ENCODE measurements at regions not wholly inside any gene's neighbourhood (a gene's known extent, or its start where the extent isn't known, plus 50 kb on each side); places are given as distances from the start of the nearest gene placed in this dataset.

DNA sequence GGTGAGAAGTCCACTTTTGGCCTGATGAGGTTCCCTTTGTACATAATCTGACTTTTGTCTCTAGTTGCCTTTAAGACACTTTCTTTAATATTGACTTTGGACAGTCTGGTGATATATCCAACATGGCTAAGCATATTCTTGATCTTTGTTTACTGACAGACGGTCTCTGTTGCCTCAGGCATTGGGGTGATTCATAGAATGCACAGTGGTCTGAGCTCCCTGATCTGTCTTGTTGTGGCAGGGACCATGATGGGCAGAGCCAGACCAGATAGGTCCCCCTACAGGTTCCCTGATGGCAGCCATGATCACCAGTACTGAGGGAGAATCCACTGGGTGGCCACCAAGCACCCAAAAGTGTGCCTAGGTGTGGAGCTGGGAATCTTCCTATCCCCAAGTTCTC is 678.1 kb downstream of the MCTP2 start:
- no peak for DNase-seq (ENCODE audit: low read depth)
- no peak overlapping the region for H3K4me3 ChIP-seq (ENCODE audit: low read length)
- TF ChIP-seq, protein P1, sequence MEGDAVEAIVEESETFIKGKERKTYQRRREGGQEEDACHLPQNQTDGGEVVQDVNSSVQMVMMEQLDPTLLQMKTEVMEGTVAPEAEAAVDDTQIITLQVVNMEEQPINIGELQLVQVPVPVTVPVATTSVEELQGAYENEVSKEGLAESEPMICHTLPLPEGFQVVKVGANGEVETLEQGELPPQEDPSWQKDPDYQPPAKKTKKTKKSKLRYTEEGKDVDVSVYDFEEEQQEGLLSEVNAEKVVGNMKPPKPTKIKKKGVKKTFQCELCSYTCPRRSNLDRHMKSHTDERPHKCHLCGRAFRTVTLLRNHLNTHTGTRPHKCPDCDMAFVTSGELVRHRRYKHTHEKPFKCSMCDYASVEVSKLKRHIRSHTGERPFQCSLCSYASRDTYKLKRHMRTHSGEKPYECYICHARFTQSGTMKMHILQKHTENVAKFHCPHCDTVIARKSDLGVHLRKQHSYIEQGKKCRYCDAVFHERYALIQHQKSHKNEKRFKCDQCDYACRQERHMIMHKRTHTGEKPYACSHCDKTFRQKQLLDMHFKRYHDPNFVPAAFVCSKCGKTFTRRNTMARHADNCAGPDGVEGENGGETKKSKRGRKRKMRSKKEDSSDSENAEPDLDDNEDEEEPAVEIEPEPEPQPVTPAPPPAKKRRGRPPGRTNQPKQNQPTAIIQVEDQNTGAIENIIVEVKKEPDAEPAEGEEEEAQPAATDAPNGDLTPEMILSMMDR (conservative IDR thresholded peaks at IDR 0.05; ENCODE audit: low read length) = no peak

- H3K4me3 ChIP-seq (ENCODE audit: low read length) = no peak overlapping the region
- DNase-seq (ENCODE audit: low read depth) = no peak
- TF ChIP-seq, protein P1 (conservative IDR thresholded peaks at IDR 0.05; ENCODE audit: low read length) = no peak
Observed at GRCh38 chr15:94910166-94910565, 678.8 kb downstream of the MCTP2 start.

- TF ChIP-seq, protein P1 (conservative IDR thresholded peaks at IDR 0.05; ENCODE audit: low read length) = no peak
- no peak overlapping the region for H3K4me3 ChIP-seq (ENCODE audit: low read length)
- no peak for DNase-seq (ENCODE audit: low read depth)
Observed at GRCh38 chr15:94912760-94913159, 681.4 kb downstream of the MCTP2 start.

- no peak for DNase-seq (ENCODE audit: low read depth)
- TF ChIP-seq, protein P1 (conservative IDR thresholded peaks at IDR 0.05; ENCODE audit: low read length) = no peak
- H3K4me3 ChIP-seq (ENCODE audit: low read length) = no peak overlapping the region
Observed at GRCh38 chr15:94917068-94917467, 685.7 kb downstream of the MCTP2 start.

GRCh38 chr15:94921936-94922335 is 690.6 kb downstream of the MCTP2 start:
- H3K4me3 ChIP-seq (ENCODE audit: low read length) = no peak overlapping the region
- DNase-seq (ENCODE audit: low read depth) = no peak
- TF ChIP-seq, protein P1 (conservative IDR thresholded peaks at IDR 0.05; ENCODE audit: low read length) = no peak

DNA sequence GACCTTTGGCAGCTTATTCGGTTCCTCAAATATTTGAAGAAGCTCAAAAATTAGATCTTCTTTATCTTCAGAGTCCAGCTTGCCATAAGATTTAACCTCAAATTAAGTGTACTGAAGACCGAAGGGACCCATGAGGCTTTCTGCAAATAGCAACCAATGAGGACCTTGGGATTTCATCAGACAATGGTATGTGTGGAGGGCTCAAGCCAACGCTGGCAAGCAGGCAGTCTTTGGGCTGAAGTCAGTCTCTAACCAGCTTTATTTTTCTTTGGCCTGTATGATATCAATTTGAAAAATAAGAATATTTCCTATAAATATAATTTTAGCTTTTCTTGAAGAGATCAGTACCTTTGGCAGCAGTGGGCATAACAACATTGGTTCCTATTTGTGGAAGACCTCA is 692.7 kb downstream of the MCTP2 start:
- H3K4me3 ChIP-seq (ENCODE audit: low read length) = no peak overlapping the region
- no peak for DNase-seq (ENCODE audit: low read depth)
- TF ChIP-seq, protein P1 (conservative IDR thresholded peaks at IDR 0.05; ENCODE audit: low read length) = no peak

GRCh38 chr15:94924971-94925598 is 693.7 kb downstream of the MCTP2 start:
- TF ChIP-seq, protein P1 (conservative IDR thresholded peaks at IDR 0.05; ENCODE audit: low read length) = no peak
- DNase-seq (ENCODE audit: low read depth) = no peak
- no peak overlapping the region for H3K4me3 ChIP-seq (ENCODE audit: low read length)

Data from AG10803 (cell line).